Peyer's patch (tissue), 4 donors: ENCODE measurements at regions not wholly inside any gene's neighbourhood (a gene's known extent, or its start where the extent isn't known, plus 50 kb on each side); places are given as distances from the start of the nearest gene placed in this dataset.
A peak's percentile ranks its signal among the peaks of the same experiment; 100 is the strongest.

Experiments
- DNase-seq, 3 donors: peaks; one replicate each; pipeline ENCODE4 v3.0.0-alpha.2; 2017 to 2019
- H3K27ac ChIP-seq, 4 donors: fragments of 200-600 bp; sonication (generic); one replicate each; pipeline ENCODE4 v1.5.1; 2016 to 2019
- H3K27me3 ChIP-seq, 2 donors: fragments of 200-600 bp; sonication (generic); one replicate each; pipeline ENCODE4 v1.5.1; 2019
- H3K36me3 ChIP-seq, 3 donors: fragments of 200-600 bp; sonication (generic); one replicate each; pipeline ENCODE4 v1.5.1; 2016 to 2019
- H3K4me1 ChIP-seq, 4 donors: fragments of 200-600 bp; sonication (generic); one replicate each; pipeline ENCODE4 v1.5.1; 2016 to 2019
- H3K4me3 ChIP-seq, 4 donors: fragments of 200-600 bp; sonication (generic); 1 replicate in 3 of 4; 2 replicates in 1 of 4; pipeline ENCODE4 v1.5.1; 2016 to 2019; ENCODE audit warnings: mild to moderate bottlenecking in 1 of 4
- H3K9me3 ChIP-seq, 4 donors: fragments of 200-600 bp; sonication (generic); one replicate each; pipeline ENCODE4 v1.5.1; 2016 to 2019; ENCODE audit warnings: mild to moderate bottlenecking in 1 of 4
- POLR2A ChIP-seq, 2 donors: fragments of 450-650 bp; IDR thresholded peaks; one replicate each; pipeline ENCODE4 v1.5.1; 2017; ENCODE audit warnings: antibody characterized with exemption in 2 of 2, mild to moderate bottlenecking in 2 of 2, moderate library complexity in 2 of 2
- TF ChIP-seq, protein P1 (sequence below), 6 experiments: fragments of 450-650 bp in 4 of 6; fragments of 200-600 bp in 2 of 6; sonication (generic) in 1 of 6; IDR thresholded peaks; one replicate each; pipeline ENCODE4 v1.5.1; 2017 to 2019; ENCODE audit warnings: antibody characterized with exemption in 6 of 6, mild to moderate bottlenecking in 3 of 6, moderate library complexity in 1 of 6

DNA sequence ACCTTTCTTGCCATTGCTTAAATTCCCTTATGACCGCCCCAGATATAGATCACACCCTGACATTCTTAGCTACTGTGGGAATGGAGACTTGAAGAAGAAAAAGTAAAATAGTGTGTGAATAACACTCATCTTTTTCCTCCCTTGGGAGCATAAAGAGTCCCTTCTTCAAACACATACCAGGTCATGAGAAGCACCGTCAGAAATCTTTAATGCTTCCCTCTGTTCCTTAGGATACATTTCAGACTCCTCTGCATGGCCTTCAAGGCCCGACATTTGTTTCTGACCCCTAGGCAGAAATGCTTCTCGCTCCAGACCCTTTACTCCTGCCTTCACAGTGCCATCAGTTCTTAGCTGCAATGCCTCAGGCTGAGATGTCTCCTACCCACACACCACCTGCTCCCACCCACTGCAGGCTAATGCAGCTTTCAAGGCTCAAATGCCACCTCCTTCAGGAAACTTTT lies 143.8 kb upstream of the IL12A start:
- H3K27me3 ChIP-seq: no peaks in the 10 kb centered on the region
- TF ChIP-seq, protein P1, sequence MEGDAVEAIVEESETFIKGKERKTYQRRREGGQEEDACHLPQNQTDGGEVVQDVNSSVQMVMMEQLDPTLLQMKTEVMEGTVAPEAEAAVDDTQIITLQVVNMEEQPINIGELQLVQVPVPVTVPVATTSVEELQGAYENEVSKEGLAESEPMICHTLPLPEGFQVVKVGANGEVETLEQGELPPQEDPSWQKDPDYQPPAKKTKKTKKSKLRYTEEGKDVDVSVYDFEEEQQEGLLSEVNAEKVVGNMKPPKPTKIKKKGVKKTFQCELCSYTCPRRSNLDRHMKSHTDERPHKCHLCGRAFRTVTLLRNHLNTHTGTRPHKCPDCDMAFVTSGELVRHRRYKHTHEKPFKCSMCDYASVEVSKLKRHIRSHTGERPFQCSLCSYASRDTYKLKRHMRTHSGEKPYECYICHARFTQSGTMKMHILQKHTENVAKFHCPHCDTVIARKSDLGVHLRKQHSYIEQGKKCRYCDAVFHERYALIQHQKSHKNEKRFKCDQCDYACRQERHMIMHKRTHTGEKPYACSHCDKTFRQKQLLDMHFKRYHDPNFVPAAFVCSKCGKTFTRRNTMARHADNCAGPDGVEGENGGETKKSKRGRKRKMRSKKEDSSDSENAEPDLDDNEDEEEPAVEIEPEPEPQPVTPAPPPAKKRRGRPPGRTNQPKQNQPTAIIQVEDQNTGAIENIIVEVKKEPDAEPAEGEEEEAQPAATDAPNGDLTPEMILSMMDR (IDR thresholded peaks at IDR 0.05): no peak
- no peak for TF ChIP-seq POLR2A (IDR thresholded peaks at IDR 0.05)
- peaks cover 0 to 1% (median 0%) of the 10 kb centered on the region in 4 donors for H3K4me1 ChIP-seq
- no peak overlapping the region for H3K4me3 ChIP-seq
- H3K9me3 ChIP-seq: no peaks in the 10 kb centered on the region
- no peaks in the 10 kb centered on the region for H3K36me3 ChIP-seq
- no peak for DNase-seq
- peak overlapping the region in 1 of 4 donors; percentile 27 for H3K27ac ChIP-seq

DNA sequence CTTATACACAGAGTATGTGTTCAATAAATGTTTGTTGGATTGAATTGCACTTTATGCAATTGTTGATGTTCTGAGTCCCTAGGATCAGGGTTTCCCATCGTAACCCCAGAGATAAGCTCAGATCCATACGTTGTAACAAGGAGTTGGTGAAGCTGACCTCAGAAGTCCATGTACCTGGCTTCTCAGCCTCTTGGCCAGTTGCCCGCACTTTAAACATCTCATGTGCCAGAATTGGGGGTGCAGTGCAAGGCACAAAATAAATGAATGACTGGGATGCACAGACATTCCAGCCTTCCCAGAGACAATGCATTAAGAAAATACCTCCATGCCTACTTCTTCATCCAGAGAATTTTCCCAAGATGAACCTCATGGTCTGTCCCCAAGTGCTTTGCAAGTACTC lies 142.9 kb upstream of the IL12A start:
- no peaks in the 10 kb centered on the region for H3K4me1 ChIP-seq
- H3K9me3 ChIP-seq: no peaks in the 10 kb centered on the region
- no peak overlapping the region for H3K4me3 ChIP-seq
- no peak overlapping the region for H3K27ac ChIP-seq
- no peak for TF ChIP-seq POLR2A (IDR thresholded peaks at IDR 0.05)
- TF ChIP-seq, protein P1 (IDR thresholded peaks at IDR 0.05): no peak
- no peaks in the 10 kb centered on the region for H3K36me3 ChIP-seq
- H3K27me3 ChIP-seq: no peaks in the 10 kb centered on the region
- DNase-seq: no peak

- H3K27ac ChIP-seq: no peak overlapping the region
- no peak for TF ChIP-seq POLR2A (IDR thresholded peaks at IDR 0.05)
- TF ChIP-seq, protein P1 (IDR thresholded peaks at IDR 0.05): no peak
- no peak overlapping the region for H3K4me3 ChIP-seq
- H3K9me3 ChIP-seq: no peaks in the 10 kb centered on the region
- DNase-seq: no peak
- no peaks in the 10 kb centered on the region for H3K27me3 ChIP-seq
- no peaks in the 10 kb centered on the region for H3K4me1 ChIP-seq
- H3K36me3 ChIP-seq: no peaks in the 10 kb centered on the region
Measured at GRCh38 chr3:159846255-159846654, 142.4 kb upstream of the IL12A start.

DNA sequence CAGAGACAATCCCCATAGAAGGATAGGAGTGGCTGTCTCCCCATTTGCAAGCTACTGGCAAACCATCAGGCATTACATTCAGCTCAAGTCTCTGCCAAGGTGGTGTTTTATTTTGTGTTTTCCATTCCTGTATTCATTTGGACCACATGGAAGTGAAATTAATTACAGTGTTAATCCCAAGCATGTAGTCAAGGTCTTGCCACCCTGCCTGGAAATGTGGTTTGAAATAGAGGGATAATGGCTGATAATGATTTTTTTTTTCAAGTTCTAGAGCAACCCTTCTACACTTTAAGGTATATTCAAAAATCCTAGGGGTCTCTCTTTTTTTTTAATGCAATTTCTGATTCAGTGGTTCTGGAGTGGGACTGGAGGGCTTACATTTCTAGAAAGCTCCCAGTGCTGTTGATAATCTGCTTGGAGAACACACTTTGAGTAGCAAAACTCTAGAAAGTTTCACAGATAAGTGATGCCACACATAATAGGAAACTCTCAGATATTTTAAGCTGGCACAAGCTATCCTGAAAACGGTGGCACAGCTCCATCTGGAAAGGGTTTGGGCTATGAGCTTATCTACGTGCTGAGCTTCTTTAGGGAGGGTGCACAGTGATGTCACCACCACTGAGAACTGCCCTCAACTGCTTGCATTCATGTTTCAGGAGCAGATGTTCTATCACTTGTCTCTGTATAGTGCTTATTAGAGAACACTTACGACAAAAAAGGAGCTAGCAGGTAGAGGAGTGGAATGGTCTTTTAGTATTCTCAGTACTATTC lies 140.1 kb upstream of the IL12A start:
- H3K4me1 ChIP-seq: peaks cover 0 to 12% (median 0%) of the 10 kb centered on the region in 4 donors
- H3K4me3 ChIP-seq: no peak overlapping the region
- no peak for TF ChIP-seq POLR2A (IDR thresholded peaks at IDR 0.05)
- TF ChIP-seq, protein P1 (IDR thresholded peaks at IDR 0.05): no peak
- no peaks in the 10 kb centered on the region for H3K9me3 ChIP-seq
- DNase-seq: no peak
- H3K36me3 ChIP-seq: no peaks in the 10 kb centered on the region
- H3K27me3 ChIP-seq: no peaks in the 10 kb centered on the region
- H3K27ac ChIP-seq: no peak overlapping the region

- H3K27me3 ChIP-seq: no peaks in the 10 kb centered on the region
- no peaks in the 10 kb centered on the region for H3K9me3 ChIP-seq
- DNase-seq: no peak
- TF ChIP-seq, protein P1 (IDR thresholded peaks at IDR 0.05): no peak
- TF ChIP-seq POLR2A (IDR thresholded peaks at IDR 0.05): no peak
- H3K4me3 ChIP-seq: no peak overlapping the region
- no peaks in the 10 kb centered on the region for H3K36me3 ChIP-seq
- peaks cover 0 to 12% (median 0%) of the 10 kb centered on the region in 4 donors for H3K4me1 ChIP-seq
- peak overlapping the region in 1 of 4 donors; percentile 22 for H3K27ac ChIP-seq
Measured at GRCh38 chr3:159850481-159850880, 138.2 kb upstream of the IL12A start.
